ENCODE measurements at regions not wholly inside any gene's neighbourhood (a gene's known extent, or its start where the extent isn't known, plus 50 kb on each side); places are given as distances from the start of the nearest gene placed in this dataset.
A peak's percentile ranks its signal among the peaks of the same experiment; 100 is the strongest.

DNA sequence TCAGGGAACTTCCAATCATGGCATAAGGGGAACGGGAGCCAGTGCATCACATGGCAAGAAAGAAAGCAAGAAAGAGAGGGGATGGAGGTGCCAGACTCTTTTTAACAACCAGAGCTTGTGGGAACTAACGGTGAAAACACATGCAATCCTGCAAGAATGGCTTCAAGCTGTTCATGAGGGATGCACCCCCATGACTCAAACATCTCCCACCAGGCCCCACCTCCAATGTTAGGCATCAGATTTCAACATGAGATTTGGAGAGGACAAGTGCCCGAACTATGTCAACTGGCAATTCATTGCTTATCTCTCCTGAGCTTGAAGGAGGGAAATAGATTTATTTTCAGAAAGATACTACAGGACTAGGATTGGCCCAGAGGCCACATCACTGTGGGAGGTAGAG lies 270.0 kb downstream of the SLC4A3 start:
- no peak for DNase-seq (ENCODE audit: low read depth in 2 of 2)

- DNase-seq (ENCODE audit: low read depth in 2 of 2), result no peak
These were observed 273.7 kb downstream of the SLC4A3 start for GRCh38 chr2:219901155-219901554.

DNA sequence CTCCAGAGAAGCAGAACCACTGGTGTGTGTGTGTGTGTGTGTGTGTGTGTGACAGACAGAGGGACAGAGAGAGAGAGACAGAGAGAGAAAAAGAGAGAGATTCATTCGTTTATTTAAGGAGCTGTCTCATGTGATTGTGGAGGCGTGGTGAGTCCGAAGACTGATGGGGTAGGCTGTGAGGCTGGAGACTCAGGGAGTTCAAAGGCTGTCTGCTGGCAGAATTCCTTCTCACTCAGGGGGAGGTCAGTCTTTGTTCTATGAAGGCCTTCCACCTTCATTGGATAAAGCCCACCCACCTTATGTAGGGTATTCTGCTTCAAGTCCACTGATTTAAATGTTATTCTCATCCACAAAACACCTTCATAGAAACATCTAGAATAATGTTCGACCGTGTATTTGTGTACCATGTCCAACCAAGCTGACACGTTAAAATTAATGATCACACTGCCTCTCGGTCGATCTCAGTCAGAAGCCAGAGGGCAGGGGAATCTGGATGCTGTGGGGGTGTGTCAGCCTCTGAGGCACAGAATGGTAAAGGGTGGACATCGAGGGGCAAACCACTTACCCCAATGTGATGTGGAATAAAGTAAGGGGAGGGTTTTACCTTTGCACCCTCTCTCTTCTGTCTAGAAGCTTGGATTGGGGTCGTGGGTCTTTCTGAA lies 275.6 kb downstream of the SLC4A3 start:
- DNase-seq (ENCODE audit: low read depth in 2 of 2), result no peak

DNA sequence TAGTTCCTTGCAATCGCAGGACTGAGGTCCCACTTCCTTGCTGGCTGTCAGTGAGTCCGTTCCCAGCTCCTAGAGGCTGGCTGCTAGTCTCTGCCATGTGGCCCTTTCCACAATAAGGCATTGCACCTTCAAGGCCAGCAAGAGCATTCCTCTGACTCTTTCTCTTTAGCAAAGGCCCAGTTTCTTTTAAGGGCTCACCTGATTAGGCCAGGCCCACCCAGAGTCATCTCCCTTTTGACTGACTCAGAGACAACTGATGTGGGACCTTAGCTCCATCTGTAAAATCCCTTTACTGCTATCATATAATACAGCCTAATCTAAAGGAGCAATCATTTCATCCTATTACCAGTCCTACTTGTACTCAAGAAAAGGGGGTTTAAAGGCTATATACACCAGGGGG lies 278.2 kb downstream of the SLC4A3 start:
- DNase-seq (ENCODE audit: low read depth in 2 of 2), result no peak

GRCh38 chr2:219906114-219907010 lies 278.9 kb downstream of the SLC4A3 start:
- DNase-seq (ENCODE audit: low read depth in 2 of 2), result peak; percentile 6 to 10

DNA sequence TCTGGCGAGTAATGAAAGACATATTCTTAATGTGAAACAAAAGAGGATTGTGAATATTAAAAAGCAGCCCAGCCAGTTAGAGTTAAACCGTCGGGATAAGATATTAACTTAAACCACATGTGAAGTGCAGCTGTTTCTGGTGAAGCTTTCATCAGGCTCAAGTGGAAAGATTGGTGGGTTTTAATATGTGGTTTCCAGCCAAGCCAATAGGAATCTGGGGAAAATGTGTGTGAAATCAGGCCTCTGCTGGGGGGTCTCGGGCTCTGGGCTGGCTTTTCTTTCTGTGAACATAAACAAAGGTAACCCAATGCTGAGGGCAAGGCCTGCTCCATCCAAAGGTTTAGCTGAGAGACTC lies 279.6 kb downstream of the SLC4A3 start:
- peak; percentile 33 to 44 for DNase-seq (ENCODE audit: low read depth in 2 of 2)

DNA sequence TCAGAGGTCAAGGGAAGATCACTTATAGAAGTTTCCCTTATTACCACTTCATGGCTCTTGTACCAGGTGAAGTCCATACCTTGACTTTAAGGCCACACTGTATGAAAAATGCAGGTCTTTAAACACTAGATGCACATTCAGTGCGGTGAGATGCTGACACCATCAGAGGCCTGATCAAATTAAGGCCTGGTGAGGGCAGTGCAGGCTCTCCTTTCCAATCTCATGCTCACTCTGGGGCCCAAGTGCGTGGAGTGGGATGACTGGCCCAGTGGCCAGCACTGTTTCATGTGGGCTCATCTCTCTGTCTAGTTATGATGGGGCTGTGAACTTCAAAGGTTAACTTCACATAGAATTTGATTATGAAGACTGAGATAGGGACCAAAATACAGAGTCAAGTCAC lies 281.1 kb downstream of the SLC4A3 start:
- DNase-seq (ENCODE audit: low read depth in 2 of 2), result no peak

DNA sequence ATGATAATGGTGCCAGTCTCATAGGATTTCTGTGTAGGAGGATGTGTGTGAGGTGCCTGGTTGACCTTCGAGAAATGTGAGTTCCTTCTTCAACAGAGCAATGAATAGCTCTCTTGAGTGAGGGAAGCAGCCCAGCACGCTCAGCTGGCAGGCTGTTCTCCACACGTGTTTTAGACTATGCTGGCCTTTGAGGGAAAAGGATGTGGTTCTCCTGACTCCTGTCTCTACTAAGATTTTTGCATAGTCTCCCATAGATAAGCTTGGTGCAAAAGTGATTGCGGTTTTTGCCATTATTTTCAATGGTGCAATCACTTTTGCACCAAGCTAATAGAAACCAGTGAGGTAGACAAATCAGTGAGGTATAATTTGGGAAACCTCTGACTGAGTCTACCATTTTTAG lies 284.1 kb downstream of the SLC4A3 start:
- no peak for DNase-seq (ENCODE audit: low read depth in 2 of 2)

DNA sequence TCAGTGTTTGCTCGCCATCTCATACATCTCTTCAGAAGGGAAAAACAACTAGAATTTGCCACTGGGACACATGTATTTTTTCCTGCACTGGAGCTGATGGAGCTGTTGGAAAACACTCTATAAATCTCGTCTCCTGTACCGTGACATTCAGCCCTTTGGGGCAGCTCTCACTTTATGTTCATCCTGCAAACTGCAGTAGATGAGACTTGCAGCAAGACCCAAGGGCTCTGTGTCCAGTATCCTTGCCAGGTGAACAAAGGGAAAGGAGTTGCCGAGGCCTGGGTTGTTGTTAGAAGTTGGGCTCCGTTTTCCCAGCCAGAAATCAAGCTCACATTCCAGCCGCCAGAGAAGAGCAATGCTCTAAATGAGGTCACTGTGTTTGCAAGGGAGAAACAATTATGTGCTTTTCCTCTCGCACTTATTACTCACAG lies 285.1 kb downstream of the SLC4A3 start:
- DNase-seq (ENCODE audit: low read depth in 2 of 2), result peak; percentile 9 to 27

GRCh38 chr2:219914577-219914976 lies 287.1 kb downstream of the SLC4A3 start:
- DNase-seq (ENCODE audit: low read depth in 2 of 2), result no peak

- DNase-seq (ENCODE audit: low read depth in 2 of 2), result no peak
These were observed 288.9 kb downstream of the SLC4A3 start for GRCh38 chr2:219916281-219916680.

- no peak for DNase-seq (ENCODE audit: low read depth in 2 of 2)
These were observed 289.5 kb downstream of the SLC4A3 start for GRCh38 chr2:219916726-219917440.

DNA sequence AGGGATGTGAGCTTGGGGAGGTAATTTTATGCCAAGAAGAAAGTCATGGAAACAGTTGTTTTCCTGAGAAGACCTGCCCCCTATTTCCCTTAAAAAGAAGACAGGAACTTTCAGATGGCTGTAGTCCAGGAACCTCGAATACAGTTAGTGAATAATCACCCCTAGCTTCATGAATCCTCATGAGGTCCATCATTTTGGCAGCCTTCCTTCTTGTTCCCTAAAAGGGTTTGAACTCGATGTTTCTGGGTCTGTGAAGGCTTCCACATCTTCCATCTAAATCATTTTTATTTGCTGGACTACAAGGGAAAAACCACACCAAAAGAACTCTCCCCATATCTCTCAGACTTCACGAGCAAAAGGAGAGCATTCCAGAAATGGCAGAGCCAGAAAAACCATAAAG lies 290.8 kb downstream of the SLC4A3 start:
- DNase-seq (ENCODE audit: low read depth in 2 of 2), result peak; percentile 6 to 13

- no peak for DNase-seq (ENCODE audit: low read depth in 2 of 2)
These were observed 291.5 kb downstream of the SLC4A3 start for GRCh38 chr2:219918944-219919343.

DNA sequence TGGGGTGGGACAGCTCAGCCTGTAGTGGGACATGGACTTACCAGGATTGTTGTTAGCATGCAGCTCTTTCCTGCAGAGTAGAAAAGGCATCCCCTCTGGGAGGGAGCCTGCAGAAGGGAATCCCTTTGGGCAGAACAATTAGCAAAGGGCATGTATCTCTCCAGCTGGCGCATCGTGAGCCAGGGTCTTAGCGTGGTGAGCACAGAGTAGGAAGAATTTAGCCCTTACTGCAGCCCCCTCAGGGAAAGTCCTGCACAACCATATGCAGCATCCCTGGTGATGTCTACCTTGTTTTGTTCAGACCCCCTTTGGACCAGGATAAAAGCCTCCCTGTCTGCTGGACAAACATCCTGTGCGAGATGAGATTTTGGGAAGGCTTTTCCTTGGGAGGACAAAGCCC lies 292.1 kb downstream of the SLC4A3 start:
- no peak for DNase-seq (ENCODE audit: low read depth in 2 of 2)

DNA sequence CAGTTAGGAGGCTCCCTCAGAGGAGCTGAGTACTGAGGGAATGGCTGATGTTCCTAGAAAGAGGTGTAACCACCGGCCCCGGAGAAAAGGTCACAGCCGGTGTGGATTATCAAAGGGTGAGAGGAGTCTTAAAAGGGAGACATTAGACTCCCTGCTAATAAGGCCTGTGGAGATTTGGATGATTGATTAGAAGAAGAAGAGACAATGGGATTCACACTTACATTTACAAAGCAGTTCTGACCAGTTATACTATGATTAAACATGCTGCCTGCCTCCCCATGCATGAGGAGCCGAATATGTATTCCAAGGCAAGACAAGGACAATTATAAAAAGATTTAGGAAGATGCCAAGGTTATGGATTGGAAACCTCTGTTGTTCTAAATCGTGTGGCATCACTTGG lies 302.4 kb downstream of the SLC4A3 start:
- no peak for DNase-seq (ENCODE audit: low read depth in 2 of 2)

- DNase-seq (ENCODE audit: low read depth in 2 of 2), result no peak
These were observed 312.2 kb downstream of the SLC4A3 start for GRCh38 chr2:219939647-219940046.

- no peak for DNase-seq (ENCODE audit: low read depth in 2 of 2)
These were observed 317.4 kb downstream of the SLC4A3 start for GRCh38 chr2:219944866-219945265.

- DNase-seq (ENCODE audit: low read depth in 2 of 2), result no peak
These were observed 318.6 kb downstream of the SLC4A3 start for GRCh38 chr2:219946021-219946420.

DNA sequence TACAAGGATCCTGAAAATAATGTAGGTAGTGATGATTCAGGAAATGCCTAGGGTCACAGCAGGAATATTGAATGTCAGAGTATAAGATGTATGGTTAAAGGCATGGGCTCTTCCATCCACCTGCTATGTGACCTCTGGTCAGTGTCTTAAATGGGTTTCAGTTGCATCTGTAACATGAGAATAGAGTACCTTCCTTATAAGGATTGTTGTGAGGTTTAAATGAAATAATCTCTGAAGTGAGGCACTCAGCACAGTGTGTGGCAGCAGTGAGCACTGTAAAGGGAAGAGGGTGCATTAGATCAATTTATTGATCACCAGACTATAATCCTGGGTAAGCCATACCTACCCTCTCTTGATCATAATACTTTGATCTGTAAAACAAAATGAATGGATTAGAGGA lies 319.1 kb downstream of the SLC4A3 start:
- no peak for DNase-seq (ENCODE audit: low read depth in 2 of 2)

DNA sequence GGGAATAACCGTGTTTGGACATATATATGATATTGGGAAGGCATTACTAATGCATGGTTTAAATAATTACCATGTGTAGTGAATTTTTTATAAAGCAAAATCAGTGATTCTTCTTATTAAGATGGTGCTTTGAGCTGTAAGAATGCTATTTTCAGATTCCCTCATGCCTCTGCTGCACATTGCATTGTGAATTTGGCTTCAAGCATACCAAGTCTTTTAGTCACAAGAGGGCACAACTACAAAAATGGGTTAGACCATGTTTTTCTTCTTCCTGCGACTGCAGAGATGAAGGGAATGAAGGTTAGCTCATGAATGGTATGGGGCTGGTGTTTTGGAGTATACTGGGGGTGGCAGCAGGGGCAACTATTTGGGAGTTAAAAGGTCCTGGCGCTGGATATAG lies 320.1 kb downstream of the SLC4A3 start:
- peak in 1 of 2 experiments; percentile 5 for DNase-seq (ENCODE audit: low read depth in 2 of 2)

GRCh38 chr2:219949053-219949452 lies 321.6 kb downstream of the SLC4A3 start:
- no peak for DNase-seq (ENCODE audit: low read depth in 2 of 2)

GRCh38 chr2:219951099-219951498 lies 323.7 kb downstream of the SLC4A3 start:
- DNase-seq (ENCODE audit: low read depth in 2 of 2), result no peak

Measured in fibroblast of skin of left quadriceps (primary cell).